HG03565 (cell line): ENCODE measurements at regions not wholly inside any gene's neighbourhood (a gene's known extent, or its start where the extent isn't known, plus 50 kb on each side); places are given as distances from the start of the nearest gene placed in this dataset.
"Not testable (repeated sequence)": the region's sequence is repeated elsewhere in the genome, so short reads cannot be mapped to it uniquely, and the experiment has no call there.

Source experiments
- ATAC-seq: cut with Tn5 transposase; IDR thresholded peaks from one replicate; pipeline ENCODE4 v1.9.1; 2021; ENCODE audit warnings: mild to moderate bottlenecking, moderate library complexity; ENCODE audit not compliant: unreplicated experiment

DNA sequence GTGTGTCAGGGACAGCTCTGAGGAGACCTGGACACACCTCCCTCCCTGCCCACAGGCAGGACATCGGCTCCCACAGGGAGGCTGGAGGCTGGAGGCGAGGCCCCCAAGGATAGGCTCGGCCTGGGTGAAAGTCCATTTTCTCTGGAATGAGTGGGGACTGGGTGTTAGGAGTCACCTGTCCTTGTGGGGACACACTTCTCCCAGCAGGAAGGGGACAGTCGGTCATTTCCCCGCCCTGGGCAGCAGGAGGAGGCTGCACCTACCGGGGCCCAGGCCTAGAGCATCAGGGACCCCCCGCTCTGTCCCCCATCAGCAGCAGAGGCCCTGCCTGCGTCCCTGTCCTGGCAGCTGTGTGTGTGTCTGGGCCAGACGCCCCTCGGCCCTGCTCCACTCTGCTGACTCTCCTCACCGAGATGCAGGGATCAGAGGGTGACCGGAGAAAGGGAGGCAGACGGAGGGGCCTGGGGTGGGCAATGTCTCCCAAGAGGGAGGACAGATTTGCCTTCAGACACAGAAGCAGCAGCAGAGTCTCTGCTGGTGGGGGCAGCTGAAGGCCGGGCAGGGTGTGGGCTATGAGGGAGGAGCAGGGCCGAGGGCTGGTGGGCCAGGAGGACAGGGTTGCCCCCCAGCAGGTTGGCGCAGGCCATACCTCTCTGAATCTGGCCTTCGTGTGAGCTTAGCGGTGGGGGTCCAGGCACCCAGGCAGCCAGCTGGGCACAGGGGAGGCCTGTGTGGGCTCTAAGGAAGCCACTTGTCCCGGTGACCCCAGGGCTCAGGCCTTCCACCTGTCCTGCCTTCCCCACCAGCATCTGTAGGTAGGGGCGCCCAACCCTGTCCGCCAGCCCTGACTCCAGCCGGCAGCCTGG, 125.7 kb upstream of the NKX1-1 start:
- ATAC-seq, result no peak

DNA sequence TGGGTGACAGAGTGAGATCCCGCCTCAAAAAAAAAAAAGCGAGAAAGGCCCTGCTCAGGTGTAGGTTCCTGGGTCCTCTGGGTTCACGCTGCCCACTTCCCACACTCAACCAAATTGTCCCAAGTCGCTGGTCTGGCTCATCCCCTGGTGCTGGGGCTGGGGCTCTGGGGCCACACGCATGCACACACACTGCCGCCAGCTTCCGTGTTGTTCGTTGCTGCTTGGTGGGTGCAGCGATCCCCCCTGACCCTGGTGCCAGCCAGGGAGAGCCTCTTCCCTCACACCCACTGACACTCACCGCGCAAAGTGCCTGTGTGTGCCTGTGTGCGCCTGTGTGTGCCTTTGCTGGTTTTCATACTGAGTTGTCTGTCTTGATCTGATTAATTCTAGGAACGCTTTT, 124.1 kb upstream of the NKX1-1 start:
- ATAC-seq, result no peak

DNA sequence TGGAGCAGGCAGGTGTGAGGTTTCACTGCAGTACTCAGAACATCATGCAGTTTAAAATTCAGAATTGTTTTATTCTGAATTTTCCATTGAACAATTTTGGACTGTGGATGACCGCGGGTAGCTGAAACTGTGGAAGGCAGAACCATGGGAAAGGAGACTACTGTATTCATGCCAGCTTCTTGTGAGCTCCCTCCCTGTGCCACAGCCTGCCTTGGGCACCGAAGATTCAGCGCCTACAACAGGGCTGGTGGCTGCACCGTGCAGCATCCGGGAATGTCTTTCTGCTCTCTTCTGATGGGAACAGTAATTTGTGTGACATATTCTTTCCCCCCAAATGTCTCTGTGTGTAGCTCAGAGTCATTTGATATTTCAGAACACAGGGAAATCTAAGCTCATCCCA, 118.5 kb upstream of the NKX1-1 start:
- ATAC-seq, result no peak

DNA sequence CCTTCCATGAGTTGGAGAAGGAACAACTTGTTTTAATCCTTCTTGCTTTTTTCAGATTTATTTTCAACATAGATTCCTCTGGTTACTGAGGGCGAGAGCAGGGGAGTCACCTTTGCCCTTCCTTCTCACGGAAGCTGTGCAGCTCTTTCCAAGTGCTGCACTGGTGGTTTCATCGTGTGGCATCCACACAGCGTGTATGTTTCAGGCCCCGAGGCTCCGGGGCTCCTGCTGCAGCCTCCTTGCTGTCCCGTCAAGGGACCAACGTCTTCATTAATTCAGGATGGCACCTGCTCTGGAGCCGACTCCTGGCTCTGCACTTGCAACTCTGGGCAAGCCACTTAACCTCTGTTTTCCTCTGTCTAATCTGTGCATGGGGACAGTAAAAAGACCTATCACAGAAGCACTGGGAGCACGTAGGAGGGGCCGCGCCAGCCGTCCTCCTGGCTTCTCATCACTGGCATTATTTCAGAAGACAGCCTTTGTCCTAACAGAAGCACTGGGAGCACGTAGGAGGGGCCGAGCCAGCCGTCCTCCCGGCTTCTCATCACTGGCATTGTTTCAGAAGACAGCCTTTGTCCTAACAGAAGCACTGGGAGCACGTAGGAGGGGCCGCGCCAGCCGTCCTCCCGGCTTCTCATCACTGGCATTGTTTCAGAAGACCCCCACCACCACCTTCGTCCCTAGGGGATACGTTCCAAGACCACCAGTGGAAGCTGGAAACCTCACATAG, 117.8 kb upstream of the NKX1-1 start:
- ATAC-seq, result no peak

DNA sequence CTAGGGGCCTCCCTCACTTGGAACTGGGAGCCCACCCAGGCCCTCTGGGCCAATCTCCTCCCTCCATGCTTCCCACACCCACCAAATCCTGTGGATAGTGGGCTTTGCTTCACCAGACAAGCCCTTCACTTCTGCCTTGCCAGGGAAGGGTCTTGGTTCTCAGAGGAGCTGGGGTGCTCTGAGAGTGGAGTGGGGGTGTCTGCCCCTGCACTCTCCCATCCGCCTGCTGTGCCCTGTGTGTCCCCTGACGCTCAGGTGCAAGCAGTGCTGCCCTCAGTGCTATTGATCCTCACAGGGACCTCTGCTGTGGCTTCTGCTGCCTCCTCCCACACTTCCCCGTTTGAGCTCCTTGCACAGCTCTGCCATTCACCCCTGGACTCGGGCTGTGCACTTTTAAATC, 117.3 kb upstream of the NKX1-1 start:
- ATAC-seq, result no peak

DNA sequence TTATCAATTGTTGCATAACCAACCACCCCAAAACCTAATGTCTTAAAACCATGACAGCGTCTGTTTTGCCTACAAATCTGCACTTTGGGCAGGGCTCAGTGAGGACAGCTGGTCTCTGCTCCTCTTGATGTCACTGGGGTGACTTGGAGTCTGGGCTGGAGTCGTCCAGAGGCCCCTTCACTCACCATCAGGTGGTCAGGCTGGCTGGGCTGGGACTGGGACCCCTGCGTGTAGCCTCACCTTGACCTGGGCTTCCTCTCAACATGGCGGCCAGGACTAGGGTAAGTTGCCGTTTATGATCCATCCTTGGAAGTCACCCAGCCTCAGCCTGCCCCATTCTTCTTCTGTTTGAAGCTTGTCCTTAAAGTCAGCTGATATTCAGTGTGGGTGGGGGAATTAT, 116.8 kb upstream of the NKX1-1 start:
- ATAC-seq, result no peak

DNA sequence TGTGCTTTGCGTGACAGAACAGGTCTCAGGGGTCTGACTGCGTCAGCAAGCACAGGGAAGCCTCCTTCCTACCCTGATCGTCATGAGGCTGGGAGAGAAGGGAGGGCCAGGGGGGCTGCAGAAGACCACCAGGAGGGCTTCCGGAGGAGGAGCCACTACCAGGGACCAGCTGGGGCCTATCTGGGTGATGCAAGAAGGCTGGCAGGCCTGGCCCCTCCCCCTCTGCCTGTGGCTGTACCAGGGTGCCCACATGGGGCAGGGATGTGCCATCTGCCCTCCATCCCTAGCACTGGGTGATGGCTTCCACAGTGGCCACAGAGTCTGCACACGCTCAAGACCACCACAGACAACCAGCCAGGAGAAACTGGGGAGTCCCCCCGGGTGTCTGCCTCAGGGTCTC, 116.4 kb upstream of the NKX1-1 start:
- no peak for ATAC-seq

DNA sequence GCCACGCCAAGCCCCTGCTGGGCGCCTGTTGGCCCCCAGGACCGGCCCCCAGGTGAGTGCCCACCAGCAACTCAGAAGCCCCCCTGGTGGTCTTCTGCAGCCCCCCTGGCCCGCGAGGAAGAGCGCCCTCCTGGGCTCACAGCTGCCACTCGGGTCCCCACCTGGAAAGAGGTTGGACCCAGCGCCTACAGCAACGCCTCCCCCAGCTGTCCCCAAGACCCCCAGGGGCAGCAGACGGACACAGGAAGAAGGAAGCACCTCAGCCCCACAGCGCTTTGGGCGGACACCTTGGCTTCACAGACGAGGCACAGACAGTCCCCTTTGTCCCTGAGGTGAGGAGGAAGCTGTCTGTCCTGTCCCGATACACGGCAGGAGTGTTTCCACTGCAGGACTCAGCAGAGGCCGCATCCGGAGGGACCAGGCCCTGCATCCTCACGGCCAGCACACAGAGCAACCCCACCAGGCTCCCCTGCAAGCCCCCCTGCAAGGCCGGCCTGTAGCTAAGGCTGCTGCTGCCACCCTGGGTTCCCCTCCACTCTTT, 115.6 kb upstream of the NKX1-1 start:
- no peak for ATAC-seq

DNA sequence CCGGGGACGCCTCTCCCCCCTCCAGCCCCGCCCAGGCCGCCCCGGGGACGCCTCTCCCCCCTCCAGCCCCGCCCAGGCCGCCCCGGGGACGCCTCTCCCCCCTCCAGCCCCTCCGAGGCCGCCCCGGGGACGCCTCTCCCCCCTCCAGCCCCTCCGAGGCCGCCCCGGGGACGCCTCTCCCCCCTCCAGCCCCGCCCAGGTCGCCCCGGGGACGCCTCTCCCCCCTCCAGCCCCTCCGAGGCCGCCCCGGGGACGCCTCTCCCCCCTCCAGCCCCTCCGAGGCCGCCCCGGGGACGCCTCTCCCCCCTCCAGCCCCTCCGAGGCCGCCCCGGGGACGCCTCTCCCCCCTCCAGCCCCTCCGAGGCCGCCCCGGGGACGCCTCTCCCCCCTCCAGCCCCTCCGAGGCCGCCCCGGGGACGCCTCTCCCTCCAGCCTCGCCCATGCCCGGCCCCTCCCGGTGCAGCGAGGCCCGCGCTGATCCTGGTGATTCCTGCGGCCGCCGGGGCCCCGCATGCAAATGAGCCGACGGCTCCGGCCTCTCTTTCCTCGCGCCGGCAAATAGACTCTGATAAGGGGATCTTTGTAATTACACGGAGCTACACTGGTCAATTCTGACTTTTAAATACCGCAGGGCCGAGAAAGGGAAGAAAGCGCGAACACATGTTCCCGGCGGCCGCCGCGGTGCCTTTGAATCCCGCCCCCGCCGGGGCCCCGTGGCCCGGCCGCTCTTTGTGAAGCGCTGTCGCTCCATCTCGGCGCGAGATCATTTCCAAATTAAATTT, 114.7 kb upstream of the NKX1-1 start:
- ATAC-seq, result not testable (repeated sequence)

DNA sequence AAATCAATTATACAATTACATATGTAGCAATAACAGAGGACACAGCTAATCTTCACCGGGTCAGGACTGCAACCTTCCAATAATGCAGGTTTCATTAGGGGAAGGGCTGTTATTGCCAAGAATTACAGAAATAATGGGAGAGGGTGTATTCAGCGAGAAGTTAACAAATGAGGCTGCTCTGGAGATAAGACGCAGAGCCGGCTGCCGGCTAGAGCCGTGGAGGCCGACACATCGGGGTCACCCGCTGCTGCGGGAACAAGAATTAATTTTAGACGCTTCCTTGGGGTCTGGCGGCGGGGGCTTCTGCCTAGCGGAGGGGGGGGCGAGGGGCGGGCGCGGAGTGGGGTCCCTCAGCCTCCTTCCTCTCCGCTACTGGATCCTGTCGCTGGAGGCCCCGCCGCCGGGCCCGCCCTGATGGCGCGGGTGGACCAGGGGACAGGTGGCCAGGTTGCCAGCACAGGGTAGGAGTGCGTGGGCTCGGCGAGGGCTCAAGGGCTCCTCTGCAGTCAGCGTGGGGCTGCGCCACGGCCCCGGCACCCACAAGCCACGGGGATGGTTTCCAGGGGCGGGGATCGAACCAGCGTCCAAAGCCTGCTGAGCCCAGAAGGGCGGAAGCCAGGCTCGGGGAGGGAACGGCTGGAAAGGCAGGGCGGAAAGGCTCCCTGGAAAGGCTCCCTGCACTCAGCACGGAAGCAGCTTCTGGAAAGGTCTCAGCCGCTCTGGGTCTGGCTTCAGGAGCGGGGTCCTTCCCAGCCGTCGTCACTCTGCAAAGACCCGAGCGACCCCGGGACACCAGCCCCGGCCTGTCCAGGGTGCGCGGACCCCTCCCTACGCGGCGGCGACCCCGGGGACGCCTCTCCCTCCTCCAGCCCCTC, 113.8 kb upstream of the NKX1-1 start:
- no peak for ATAC-seq

DNA sequence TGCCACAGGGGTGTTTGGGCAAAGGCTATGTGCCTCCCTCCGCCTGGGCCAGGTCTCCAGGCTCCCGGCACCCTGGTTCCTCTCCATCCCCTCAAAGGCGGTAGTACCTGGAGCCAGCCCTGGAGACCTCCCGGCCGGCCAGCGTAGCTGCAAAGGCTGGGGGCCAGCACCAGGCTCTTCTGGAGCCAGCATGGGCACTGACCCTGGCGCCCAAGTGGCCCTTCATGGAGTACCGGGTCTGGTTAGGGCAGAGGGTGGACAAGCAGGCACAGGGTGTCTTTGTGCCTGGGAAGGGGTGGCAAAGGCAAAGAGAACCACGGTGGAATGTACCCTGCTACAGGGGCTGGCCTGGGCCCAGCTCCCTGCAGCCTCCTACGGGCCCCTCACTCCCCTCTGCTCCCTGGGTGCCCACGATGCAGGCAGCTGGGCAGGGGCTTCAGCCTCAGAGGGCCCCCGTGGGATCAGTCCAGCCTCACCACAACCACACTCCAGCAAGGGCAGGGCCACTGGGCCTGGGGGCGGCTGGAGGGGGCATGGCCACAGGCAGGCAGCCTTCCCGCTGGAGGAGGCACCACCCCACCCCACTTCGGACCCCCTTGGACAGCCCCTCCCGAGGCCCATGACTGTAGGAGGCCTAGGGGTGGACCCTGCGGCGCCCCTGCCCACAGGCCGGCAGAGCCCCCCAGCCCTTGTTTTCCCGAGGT, 112.9 kb upstream of the NKX1-1 start:
- no peak for ATAC-seq

DNA sequence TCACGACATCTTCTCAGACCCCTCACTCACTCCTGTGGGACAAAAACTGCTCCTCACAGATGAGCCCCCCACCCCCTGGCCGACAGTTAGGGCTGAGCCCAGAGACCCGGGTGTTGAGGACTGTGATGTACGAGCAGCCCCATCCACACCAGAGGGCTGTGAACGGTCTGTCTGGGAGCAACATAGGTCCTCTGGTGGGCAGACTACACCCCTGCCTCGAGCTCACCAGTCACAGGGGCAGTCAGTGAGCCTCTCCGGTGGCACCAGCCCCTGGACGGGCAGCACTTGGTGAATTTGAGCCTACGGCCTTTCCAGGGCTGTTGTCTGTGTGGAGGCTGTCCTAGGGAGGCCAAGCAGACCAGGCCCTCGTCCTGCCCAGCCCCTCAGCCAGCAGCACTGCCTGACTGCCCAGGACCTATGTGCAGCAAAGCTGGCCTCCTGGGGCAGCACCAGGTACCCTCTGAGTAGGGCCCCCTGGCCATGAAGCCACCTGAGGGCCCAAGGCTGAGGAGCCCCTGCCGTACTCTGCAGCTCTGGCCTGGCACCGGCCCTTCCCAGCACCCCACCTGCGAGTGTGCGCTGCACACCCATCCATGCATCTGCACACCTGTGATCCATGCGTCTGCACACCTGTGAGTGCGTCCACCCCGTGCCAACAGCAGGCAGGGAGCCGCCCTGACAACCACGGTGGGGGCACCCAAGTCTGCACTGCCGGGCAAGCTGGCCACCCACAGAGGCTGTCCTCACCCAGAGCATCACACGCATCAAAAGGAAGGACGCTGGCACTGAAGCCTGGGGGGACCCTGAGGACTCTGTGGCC, 111.6 kb upstream of the NKX1-1 start:
- no peak for ATAC-seq

DNA sequence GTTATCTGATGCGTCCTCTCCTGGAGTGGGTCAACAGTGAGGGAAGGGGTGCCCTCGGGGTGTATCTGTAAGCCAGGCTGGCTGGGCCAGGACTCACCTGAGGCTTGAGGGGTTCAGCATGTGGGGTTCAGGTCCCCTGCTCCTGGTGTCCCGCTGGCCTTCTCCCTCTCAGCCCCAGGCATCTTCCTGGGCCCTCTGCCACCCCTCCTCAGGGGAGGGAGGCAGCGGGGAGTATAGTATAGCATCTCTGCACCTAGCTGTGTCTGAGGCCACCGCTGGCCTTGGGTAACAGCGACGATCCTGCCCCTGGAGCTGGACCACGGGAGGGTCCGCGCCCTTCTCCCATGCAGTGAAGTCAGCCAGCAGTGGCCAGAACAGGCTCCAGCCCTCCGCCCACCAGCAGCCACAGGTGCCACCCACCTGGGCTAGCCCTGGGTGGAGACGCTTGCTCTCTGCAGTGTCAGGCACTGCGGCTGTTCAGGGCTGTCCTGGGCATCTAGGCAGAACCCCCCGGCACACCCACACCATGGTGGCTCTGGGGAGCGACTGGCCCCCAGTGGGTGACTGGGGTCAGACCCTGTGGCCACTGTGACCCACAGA, 110.7 kb upstream of the NKX1-1 start:
- no peak for ATAC-seq

DNA sequence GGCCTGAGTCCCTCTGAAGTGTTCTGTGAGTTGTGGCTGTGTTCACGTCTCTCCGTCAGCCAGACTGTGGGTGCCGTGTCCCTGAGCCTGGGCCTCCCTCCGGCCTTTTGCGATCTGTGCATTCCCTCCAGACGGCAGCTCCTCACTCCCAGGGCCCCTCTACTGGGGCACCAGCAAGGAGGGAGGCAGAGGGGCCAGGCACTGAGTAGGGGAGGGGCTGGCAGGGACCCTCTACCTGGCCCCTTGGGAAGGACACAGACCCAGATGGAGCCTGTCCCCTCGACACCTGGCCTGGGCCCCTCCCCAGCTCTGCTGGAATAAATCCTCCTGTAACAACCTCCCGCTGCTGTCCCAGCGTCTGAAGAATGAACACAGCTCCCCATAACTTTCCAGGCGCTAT, 110.0 kb upstream of the NKX1-1 start:
- no peak for ATAC-seq

DNA sequence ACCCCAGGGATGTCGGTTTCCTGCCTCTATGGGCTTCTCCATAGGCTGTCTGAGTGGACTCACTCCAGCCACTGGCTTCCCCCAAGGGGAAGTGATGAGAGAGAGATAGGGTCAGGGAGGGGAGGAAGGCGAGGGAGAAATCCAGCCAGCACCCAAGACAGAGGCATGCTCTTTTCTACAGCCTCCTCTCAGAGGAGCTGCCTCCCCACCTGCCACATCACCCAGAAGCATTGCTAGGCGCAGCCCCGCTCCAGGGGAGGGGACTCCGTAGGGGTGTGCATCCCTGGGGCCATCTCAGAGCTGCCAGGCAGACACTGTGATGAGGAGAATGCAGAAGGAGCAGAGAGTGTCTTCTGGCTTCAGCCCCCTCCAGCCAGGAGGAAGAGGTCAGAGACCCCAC, 109.5 kb upstream of the NKX1-1 start:
- no peak for ATAC-seq

DNA sequence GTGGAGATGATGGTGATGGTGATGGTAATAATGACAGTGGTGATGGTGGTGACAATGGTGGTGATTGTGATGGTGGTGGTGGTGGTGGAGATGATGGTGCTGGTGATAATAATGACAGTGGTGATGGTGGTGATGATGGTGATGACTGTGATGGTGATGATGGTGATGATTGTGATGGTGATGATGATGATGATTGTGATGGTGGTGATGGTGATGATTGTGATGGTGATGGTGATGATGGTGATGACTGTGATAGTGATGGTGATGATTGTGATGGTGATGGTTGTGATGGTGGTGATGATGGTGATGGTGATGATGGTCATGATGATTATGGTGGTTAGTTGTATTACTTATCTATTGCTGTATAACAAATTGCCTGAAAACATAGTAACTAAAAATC, 108.9 kb upstream of the NKX1-1 start:
- ATAC-seq, result no peak

DNA sequence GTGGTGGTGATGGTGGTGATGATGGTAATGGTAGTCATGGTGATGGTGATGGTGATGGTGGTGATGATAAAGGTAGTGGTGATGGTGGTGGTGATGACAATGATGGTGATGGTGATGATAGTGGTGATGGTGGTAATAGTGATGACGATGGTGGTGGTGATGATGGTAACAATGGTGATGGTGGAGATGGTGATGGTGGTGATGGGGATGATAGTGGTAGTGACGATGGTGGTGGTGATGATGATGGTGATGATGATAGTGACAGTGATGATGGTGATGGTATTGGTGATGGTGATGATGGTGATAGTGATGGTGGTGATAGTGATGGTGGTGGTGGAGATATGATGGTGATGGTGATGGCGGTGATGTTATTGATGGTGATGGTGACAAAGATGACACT, 108.4 kb upstream of the NKX1-1 start:
- ATAC-seq, result no peak

DNA sequence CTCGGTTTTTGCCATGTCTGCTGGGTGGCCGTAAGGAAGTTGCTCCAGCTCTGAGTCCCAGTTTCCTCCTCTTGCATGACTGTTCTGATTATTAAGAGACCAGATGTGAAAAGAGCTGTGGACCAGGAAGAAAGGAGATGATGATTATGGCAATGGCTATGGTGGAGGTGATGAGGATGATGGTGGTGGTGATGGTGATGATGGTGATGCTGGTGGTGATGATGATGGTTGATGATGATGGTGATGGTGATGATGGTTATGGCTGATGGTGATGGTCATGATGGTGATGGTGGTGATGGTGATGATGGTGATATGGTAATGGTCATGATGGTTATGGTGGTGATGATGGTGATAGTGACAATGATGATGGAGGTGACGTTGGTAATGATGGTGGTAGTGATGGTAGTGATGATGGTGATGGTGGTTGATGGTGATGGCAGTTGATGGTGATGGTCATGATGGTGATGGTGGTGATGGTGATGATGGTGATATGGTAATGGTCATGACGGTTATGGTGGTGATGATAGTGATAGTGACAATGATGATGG, 107.8 kb upstream of the NKX1-1 start:
- ATAC-seq, result no peak
